Fibroblast of skin of back (primary cell): ENCODE measurements at regions not wholly inside any gene's neighbourhood (a gene's known extent, or its start where the extent isn't known, plus 50 kb on each side); places are given as distances from the start of the nearest gene placed in this dataset.
"Not testable (repeated sequence)": the region's sequence is repeated elsewhere in the genome, so short reads cannot be mapped to it uniquely, and the experiment has no call there.

ENCODE experiments used
- DNase-seq: peaks from one replicate; pipeline ENCODE4 v3.0.0-alpha.2; 2013

DNA sequence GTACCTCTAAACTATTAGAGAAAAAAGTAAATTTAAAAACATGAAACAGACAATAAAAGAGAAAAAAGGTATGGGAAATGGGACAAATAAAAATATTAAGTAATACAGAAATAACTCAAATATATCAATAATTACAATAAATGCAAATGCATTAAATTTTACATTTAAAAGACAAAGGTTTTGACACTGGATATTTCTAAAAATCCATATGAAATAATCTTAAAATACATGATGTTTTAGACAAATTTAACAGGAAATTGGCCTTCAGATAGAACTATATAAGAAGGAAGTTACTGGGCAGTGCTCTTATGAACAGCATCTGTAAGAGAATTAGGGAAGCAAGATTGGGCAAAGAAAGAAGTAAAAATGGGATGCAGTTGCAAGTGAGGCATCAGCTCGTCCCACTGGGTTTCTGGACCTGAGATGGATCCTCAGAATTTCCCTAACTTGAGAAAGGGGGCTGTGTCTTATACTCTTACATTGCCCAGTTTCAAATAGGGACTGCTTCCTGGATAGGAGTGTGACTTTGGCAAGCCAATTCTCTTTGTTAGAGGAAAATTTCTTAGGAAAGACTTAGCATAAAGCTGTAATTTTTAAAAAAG, 376.7 kb downstream of the SMOC2 start:
- DNase-seq = no peak

DNA sequence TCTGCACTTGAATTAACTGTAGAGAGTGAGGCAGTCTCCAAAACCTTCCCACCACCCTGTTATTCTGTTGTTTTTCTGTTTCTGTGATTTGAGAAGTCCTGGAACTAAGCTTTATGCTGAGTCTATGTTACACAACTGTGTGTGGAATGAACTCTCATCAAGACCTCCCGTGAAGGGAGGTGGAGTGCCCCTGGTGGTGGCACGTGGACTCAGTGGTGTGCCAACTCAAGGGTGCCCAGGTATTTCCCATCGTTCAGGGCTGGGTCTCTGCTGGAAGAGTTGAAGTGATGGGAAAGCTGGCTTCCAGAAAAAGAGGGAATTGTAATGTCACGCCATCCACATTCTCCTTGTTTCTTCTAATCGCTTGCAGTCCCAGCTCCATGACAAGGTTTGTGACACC, 374.2 kb downstream of the SMOC2 start:
- DNase-seq = no peak

DNA sequence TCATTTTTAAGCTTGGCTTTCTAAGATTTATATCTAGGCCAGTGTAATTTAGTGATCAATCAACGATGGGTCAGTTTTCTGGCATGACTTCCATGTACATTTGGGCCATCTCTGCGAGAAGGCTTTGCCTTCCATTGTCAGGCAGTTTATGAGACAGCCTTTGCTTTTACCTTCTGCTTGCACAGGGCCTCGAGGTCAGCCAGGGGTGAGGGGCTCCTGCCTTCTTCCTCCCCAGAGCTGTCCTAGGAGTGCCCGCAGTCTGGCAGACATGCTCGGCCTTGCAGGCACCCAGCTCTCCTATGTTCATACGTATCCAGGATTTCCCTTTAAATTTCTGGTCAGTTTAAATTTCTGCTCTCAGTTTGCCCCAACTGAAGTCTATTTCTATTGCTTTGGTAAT, 367.2 kb downstream of the SMOC2 start:
- no peak for DNase-seq

DNA sequence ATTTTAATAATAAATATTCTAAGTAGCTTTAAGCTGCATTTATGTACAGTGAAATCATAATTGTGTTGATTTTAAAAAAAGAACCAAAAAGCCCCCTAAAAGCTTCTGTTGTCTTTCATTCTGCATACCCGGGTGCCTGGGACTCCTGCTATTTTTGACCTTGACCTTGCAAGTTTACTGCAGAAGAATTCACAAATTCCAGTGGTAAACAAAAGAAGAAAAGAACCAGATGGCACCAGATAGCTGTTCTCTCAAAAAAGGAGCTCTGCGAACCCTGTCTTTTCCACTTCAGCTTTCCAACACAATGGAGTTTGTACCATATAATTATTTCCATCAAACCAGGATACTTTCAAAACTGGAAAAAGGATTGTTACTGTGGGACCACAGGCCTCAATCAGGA, 363.3 kb downstream of the SMOC2 start:
- DNase-seq = no peak

DNA sequence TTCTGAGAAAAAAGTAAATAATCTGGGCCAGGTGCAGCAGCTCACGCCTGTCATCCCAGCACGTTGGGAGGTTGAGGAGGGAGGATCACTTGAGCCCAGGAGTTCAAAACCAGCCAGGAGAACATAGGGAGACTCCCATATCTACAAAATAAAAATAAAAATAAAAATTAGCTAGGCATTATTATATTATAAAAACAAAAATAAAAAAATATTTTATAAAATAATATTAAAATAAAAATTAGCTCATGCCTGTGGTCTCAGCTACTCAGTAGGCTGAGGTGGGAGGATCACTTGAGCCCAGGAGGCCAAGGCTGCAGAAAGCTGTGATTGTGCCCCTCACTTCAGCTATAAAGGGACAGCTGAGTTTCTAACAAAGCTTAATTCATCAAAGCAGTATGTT, 362.9 kb downstream of the SMOC2 start:
- DNase-seq = no peak

DNA sequence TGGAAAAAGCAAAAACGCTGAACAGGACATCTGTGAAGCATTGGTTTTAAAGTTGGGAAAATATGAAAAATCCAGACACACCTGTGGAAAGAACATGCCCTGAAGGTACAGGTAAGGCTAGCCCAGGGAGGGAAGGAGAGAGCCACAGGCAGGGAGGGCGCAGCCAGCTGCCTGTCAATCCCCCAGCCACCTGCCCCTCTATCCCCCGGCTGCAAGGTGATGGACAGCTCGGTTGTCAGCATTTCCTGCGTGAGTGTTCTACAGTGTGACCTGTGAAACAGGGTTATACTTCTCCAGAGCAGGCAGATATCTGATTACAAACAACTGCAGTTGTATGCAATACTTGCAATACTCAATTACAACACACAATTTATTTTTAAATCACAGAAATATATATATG, 358.1 kb downstream of the SMOC2 start:
- no peak for DNase-seq

DNA sequence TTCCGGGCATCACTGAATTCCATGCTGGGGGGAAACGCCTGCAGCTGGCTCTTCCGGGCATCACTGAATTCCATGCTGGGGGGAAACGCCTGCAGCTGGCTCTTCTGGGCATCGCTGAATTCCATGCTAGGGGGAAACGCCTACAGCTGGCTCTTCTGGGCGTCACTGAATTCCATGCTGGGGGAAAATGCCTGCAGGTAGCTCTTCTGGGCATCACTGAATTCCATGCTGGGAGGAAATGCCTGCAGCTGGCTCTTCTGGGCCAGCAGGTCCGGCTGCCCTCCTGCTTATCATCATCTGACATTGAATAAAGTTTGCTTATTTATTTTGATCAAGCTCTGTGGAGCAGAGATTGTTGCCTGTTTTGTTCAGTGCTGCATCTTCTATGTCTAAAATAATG, 355.1 kb downstream of the SMOC2 start:
- DNase-seq = no peak

DNA sequence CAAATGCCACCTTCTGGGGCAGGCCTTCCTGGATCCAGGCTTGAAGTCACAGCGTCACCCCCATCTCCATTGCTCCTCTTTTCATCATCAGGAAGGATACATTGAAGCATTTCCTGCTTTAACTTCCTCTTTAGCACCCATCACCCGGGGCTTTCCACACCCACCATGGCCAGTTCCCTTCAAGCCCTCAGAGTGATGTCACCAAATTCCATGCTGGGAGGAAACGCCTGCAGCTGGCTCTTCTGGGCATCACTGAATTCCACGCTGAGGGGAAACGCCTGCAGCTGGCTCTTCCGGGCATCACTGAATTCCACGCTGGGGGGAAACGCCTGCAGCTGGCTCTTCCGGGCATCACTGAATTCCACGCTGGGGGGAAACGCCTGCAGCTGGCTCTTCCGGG, 354.6 kb downstream of the SMOC2 start:
- not testable (repeated sequence) for DNase-seq

DNA sequence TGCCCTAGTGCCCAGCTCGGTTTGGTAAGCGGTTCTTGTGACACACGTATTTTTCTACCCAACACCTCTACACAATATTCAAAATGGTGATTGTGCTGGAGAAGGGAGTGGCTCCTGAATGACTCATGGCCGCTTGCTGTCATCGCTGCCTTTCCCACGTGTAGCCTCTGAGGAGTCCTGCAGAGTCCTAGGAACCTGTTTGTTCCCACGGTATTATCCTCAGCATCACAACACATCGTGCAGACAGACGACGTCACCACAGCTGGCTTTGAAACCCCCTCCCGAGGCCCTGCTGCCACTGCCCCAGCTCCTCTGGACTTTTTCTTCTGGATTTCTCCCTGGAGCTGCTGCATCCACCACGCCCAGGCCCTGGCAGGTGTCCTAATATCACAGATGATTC, 353.5 kb downstream of the SMOC2 start:
- no peak for DNase-seq

DNA sequence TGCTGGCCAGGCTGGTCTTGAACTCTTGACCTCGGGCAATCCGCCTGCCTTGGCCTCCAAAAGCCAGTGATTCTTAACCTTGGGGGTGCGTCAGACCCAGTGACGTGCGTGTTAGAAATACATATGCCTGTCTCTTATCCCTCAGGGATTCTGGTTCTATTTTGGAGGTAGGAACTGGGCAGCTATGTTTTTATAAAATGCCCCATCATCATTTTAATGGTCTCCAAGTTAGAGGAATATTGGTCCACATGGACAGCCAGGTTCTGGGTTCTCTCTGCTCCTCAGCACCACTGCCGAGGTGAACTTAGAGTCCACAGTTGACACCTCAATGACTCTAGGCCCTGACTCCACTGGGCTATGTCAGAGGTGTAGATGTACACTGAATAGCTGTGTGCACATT, 352.7 kb downstream of the SMOC2 start:
- DNase-seq = no peak

DNA sequence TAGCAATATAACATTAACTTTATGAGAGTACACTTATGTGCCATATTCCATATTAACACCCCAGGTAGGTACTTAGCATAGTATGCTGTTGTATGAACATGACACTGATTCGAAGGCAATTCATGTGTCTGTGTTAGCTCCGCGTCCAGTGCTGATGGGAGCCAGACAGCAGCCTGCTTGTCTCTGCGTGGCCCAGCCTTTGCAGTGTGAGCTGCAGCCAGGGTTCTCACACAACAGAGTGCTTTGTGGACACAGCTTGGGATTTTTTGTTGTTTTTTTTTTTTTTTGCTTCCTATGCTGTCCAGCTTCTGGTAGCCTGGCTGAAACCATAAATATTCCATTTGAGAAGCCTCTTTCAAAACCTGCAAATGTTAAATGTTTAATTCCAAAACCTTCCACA, 350.9 kb downstream of the SMOC2 start:
- DNase-seq = no peak

DNA sequence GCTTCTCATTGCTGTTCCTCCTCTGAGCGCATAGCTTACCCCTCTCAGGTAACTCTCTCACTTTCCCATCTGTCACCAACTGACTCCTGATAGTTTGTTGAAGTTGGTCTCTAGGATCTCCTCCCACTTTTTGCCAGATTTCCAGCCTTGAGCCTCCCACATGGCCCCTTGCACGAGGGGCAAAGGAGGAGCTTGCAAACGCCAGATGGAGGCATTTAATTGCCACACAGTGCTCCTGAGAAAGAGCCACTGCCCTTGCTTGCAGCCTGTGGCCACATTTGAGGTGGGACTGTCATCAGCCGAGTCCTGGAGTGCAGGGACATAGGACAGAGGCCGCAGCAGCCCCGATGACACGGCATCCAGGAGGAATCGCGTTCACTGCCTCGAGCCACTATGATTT, 348.7 kb downstream of the SMOC2 start:
- no peak for DNase-seq

DNA sequence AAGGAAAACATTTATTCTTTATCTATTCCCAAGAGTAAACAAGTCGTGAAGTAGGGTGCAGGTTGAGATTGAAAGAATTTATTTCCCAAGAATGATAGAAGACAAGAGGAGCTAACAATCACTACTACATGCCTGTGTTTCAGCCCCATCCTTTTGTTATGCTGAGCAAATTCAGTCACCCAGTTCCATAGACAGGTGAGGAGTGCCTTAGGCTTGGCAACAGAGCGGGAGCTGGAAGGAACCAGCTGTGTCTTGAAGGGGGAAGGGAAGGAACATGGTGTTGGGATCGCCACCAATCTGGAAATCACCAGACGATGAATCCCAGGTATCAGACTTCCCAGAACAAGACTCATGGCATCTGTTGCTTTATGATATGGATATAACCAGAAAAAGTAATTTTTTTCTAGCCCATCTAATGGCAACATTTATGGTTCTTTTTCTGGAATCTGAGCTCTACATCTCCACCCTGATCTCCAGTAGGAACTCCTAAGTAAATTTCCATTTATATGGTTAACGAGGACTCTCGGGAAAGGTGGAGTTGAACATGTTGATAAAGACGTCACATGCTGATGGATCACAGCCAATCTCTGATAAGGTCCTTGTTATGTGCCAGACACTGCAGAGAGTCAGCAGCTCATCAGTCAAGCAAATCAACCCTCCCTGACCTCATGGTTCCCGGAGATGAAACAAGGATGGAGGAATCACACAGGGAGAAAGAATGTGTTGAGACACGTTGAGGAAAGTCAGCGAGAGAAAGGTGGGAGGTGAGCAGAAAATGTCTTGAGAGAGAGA, 344.9 kb downstream of the SMOC2 start:
- DNase-seq = no peak

DNA sequence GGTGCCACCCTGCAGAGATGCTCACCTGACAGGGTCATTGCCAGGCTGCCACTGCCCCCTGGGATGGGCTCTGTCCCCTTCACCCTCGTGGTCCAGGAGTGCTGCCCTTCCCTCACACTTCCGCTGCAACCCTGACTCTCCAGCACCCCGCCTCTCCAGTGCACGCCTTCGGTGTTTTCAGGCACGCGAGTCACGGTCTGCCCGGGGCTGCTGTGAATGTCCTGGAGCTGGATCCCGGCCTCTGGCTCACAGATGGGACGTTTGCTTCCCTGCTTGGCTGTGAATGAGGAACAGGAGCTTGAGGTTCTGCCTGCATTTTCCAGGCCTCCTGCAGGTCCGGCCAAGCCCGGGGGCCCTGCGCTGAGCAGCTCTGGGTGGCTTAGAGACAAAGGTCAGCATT, 343.4 kb downstream of the SMOC2 start:
- DNase-seq = no peak

DNA sequence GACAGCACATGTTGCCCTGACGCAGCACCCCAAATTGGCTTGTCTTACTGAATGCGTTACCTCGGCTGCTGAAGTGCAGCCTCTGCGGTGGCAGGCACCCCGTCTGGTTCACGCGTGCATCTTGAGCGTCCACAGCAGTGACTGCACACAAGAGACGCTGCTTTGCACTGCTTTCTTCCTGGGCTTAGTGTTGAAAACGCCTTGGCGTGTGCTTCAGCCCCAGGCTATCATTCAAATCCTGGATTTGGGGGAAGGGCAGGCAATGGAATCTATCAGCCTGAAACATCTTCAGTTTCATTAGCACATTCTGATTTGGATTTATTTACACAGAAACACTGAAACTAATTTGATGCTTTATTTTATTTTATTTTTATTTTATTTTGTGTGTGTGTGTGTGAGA, 342.7 kb downstream of the SMOC2 start:
- DNase-seq = no peak

DNA sequence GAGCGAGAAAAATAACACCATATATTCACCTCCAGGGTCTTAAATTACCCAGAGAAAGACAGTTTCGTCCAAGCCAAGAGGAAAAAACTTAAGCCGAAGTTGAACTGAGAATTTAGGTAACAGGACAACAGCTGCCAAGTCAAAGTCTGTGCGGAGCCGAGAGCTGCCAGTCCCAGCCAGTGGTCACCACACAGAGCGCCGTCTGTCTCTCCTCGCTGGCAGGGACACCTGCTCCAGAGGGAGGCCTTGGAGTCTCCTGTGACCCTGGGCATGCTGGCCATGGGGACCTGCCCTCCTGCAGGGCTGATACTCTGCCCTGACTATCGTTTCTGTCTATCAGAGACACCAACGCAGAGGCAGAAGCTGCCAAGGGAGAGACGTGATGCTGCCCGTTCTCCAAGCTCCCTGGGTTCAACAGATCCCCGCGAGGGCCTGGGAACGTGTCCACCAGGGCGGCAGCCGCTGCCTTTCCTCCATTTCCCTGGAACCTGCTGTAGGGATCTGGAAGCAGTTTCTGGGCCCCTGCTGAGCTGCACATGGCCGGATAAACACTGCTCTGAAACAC, 341.3 kb downstream of the SMOC2 start:
- DNase-seq = no peak

DNA sequence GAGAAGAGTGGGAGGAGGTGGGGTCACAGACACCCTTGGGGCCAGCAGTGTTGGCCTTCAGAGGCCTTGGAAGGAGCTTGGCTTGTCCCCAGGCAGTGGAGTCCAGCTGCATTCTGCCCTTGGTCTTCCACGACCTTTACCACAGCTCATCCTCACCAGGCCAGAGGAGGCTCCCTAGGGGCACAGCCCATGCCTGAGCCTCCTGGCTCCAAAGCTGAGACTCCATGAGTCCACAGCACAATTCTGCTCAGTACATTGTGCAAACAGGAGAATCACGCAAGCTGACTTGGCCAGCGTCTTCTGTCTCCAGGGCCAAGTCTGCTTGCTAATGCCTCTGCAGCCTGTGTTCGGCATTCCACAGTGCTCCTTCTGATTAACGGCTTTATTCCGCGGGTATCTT, 337.2 kb downstream of the SMOC2 start:
- DNase-seq = no peak

DNA sequence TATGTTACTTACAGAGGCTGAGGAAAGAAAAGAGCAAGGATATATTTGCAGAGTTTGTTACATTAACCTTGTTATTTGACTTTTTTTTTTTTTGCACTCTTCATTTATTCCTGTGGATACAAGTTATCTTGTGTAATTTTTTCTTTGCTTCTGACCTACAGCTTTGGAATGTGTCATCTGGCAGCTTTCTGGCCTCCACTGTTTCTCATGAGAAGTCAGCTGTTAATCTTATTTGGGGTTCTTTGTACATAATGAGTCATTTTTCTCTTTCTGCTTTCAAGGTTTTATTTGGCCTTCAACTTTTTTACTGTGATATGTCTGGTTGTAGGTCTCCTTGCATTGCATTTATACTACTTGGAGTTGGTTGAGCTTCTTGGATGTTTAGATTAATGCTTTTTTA, 333.4 kb downstream of the SMOC2 start:
- DNase-seq = peak; percentile 26

DNA sequence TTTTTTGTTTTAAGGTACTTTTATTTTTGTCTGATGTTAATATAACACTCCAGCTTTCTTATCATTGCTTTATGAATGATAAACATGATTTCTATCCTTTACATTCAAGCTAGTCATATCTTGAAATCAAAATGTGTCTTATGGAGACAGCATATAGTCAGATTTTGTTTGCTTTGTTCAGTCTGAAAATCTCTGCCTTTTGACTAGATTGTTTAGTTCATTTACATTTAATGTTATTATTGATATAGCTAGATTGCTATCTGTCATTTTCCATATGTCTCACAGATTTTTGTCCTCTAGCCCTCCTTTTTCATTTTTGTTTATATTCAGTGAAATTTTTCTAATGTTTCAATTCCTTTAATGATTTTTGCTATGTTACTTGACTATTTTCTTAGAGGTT, 332.8 kb downstream of the SMOC2 start:
- DNase-seq = no peak

DNA sequence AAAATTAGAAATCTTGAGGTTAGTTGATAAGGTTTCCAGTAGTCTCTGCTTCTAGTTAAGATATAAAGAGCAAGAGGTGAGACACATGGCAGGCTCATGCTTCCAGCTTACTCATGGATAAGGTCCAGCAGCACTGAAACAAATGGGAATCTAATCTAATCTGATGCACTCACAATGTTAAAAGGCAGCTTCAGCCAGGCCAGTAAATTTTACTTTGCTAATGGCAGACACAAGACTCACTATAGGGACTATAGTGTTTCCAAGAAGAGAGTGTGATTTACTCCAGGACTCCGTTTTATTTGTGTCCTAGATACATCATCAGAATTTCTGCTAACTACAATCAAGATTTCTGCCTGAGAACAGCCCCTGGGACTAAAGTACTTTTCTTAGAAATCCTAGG, 324.8 kb downstream of the SMOC2 start:
- DNase-seq = no peak

DNA sequence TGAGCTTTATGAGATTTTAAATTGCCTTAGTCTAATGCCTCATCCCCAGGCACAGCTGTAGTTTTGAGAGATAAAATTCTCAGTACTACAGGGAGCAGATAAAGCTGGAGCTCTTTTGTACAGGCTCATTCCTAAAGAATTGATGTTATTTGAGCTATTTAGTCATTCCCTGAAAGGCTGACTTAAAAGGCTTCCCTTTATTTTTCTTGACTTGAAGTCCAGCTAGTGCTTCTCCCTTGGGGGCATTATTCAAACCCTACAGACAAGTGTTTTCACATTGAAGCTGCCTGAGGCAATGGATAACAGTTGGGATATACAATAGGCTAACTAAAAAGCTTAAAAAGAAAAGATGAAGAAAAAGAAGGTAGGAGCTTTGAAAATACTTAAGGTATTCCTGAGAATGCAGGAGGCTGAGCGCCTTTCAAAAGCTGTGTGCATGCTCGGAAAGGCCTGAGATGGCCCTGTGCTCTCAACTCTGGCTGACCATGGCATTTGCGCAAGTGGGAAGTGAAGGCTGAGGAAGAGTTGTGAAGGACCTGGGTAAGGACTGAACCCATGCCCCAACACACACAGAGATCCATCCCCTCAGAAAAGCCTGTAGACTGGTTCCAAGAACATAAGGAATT, 315.1 kb downstream of the SMOC2 start:
- DNase-seq = peak; percentile 87

DNA sequence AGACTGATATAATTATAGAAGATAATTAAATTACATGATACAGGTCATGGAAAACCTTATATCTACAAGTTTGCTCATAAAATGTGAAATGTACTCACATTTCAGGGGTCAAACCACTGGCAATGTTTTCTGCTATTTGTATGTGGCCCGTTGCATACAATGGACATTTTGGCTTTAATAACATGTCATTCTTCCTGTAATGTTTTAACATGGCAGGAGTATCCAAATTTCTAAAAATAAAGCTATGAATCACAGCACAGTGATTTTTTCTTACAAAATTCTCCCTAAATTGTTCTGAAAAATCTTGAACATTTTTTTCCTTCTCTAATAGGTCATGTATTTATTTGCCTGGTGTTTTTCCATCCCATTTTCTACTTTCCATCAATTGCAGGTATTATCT, 305.7 kb downstream of the SMOC2 start:
- no peak for DNase-seq

DNA sequence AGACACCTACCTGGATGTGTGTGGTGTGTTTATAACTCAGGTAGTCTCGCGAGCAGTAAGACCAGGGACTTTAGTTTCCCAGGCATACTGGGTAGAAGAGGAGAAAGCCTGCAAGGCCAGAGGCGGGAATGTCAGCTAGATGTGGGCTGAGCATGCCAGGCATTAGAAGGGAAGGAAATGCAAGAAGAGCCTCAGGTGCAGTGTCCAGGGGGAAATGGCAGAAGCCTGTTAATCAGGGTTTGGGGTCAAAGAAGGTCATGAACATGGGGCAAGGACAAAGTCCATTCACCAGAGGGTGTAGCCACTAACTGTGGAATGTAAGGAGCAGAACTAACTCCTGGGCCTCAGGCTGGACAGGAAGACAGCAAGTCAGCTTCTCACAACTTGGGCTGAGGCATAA, 305.0 kb downstream of the SMOC2 start:
- no peak for DNase-seq

DNA sequence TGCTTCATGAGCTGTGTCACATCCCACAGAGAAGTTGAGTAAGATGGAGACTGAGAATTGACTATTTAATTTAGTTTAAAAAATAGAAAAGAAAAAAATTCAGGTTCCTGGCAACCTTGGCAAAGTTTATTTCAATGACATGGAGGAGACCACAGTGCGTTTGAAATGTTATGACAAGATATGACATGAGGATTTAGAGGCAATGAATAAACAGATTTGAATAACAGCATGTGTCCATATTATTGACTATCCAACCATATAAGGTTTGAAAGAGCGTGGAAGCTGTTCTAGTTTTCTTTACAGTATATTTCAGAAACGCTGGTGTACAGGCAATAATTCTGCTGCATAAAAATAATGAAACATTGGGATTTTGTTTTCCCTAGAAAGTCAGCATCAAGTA, 303.9 kb downstream of the SMOC2 start:
- DNase-seq = no peak
